Fibroblast of gingiva (primary cell): ENCODE measurements at regions not wholly inside any gene's neighbourhood (a gene's known extent, or its start where the extent isn't known, plus 50 kb on each side); places are given as distances from the start of the nearest gene placed in this dataset.
"Not testable (repeated sequence)": the region's sequence is repeated elsewhere in the genome, so short reads cannot be mapped to it uniquely, and the experiment has no call there.

Experiments used
- DNase-seq: peaks from one replicate; pipeline ENCODE4 v3.0.0-alpha.2; 2011; ENCODE audit warnings: low read depth

DNA sequence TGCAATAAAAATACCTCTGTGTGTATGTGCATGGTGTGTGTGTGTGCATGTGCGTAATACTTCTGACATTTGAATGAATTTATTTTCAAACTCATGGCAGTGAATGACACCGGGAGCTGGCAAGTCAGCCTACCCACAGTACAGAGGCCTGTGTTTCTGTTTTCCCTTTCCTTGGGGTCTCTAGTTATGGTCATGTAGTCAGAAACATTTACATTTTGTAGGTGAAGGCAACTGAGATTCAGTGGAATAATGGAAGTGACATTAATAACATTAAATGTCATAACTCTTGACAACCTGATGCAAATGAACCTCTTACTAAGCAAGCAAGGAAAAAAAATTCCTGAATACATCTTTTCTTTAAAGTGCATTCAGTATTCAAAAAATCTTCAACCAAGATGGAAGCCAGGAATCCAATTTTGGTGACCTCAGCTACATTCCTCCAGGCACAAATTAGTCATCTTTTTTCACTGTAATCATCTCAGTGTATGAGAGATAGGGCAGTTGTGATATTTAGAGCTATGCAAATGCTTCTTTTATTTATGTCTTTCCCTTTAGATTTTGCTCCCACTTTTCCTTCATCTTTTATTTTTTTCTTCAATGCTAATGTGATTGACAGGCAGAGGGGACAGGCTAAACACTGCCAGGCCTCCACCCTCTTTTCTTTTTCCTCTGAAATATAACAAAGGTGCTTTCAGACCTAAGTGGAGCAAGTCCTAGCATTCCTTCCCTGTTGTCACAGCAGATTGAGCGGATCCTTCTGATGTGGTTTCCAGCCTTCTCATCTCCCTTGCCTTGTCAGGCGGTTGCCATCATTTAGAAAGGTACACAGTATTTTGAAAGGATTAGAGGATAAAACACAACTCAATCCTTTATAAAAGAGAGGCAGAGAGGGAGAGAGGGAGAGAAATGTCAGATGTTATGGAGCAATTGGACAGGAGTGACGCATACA is 569.8 kb upstream of the ADAMTS16 start:
- DNase-seq, result no peak

DNA sequence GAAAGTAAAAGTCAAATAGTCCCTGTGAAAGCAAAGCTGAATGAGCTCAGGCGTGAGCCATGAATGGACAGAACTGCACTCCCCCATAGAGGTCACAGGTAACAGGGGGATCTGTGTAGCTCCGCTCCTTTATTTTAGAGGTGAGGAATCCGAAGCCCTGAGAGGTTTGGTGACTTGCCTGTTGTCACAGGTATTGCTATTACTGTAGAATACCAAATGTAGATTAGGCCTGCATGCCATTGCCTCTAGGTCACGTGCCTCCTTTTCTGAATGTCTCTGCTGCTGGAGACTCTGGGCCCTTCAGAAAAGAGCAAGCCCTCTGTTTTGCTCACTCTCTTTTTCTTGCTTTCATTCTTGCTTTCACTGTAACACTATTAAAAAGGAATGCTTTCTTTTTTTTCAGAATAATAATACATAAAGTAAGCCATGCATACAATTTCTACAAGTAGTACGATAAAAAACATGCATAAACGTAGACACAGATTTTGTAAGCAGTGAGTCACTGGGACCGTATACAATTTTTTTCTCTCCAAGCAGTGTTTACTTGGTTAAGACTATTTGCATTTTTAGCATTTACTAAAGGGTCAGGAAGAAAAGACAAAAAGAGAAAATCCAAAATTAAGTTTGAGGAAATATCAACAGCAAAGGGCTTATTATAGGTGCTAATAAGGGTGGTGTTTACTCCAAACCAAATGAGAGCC is 568.7 kb upstream of the ADAMTS16 start:
- DNase-seq, result no peak

DNA sequence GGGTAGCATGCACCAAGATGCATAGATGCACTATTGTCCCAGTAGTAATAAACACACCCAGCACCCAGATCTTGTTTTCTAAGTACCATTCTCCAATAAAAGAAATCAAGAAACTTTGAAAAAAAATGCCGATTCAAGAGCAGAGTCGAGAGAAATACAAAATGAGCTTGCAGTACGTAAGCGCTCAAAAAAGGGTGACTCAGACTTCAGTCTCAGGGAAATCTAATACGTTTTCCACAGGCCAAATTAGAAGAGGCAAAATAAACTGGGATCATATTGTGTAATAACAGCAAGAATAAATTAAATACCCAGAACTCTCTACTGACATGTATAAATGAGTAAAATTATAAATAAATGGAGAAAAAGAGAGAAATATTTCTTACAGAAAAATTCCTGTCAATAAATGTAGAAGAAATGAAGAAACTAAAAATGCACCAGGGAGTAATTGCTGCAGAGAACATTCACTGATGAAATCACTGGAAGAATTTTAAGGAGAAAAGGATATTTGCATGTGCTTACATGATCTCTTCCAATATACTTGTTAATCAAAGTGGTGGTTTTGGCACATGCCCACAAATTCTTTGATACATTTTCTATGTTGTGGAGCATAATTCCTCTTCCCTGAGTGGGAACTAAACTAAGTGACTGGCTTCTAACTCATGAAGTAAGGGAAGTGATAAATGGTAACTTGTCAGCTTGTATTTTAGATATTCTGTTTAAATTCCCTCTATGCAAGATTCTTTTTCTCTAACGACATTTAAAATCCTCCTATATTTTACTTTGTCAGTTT is 567.6 kb upstream of the ADAMTS16 start:
- no peak for DNase-seq

DNA sequence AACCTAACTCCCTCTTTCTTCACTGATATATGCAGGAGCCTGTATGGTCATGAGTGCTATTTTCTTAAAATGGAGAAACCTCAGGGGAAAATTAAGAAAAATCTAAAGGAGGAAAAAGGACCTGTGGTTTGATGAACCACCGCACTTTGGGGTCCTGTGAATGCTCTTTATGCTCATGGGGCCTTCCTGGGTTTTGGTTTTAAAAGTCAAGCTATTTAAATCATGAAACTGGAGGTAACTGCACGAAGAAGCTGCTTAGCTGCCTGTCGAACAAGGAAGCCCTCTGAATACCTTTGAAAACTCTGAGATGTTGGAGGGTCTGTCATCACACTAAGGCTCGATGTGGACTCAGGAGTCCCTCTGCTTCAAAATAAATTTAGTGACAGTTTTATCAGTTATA is 564.5 kb upstream of the ADAMTS16 start:
- no peak for DNase-seq

DNA sequence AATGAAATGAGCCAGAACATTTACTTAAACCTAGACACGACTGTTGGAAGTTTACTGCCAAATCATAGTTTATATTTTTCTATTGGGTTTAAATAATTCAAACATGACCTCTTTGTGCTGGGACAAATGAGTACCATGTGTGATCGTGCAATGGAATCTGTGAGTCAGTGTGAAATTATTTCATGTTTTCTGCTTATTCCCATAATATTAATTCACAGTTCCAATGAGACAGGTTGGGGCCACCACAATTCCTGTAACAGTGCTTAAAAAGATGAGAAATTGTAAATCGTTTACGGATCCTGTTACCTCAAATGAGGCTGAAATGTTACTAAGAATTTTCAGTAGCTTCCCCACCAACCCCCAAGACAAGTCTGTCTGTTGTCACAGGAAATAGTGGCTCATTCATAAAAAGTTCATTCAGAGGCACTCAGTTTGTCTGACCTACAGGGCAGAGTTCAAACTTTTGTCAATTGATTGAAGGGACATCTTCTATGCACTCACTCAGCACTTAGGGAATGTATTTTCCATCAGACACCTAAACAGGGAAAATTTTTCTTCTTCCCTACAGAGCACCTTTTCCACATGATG is 563.9 kb upstream of the ADAMTS16 start:
- DNase-seq, result no peak

DNA sequence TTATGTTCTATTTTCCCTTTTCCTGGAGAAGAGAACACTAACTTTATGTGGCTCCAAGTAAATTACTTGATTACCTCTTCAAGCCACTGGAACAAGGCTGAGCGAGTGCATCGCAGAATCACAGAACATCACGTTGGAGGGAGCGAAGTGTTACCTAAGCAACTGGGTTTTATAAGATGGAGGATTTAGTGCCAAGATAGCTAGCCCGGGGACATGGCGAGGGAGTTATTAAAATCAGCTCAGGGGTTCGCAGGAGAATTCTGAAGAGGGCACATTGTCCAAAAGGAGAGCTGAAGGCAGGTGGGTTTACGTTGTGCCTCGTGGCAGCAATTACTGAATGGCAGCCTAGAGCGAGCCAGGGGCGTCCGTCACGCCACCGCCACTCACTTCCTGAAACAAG is 563.2 kb upstream of the ADAMTS16 start:
- DNase-seq, result no peak

DNA sequence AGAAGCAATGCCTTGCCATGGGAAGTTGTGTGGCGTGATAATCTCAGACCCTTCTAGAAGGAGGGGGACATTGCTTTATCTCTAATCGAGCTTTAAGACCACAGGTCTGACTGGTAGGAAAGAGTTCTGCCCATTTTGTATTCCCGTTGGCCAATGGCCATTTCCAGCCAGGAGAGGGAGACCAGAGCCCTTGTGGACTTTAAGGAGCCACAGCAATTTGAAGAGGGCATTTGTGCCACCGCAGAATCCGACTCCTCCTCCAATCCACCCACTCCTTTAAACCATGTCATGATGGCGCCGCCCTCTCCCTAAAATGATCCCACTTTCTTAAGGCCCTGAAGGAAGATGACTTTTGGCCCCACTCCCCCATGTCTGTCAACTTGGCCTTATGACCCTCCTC is 560.5 kb upstream of the ADAMTS16 start:
- no peak for DNase-seq

DNA sequence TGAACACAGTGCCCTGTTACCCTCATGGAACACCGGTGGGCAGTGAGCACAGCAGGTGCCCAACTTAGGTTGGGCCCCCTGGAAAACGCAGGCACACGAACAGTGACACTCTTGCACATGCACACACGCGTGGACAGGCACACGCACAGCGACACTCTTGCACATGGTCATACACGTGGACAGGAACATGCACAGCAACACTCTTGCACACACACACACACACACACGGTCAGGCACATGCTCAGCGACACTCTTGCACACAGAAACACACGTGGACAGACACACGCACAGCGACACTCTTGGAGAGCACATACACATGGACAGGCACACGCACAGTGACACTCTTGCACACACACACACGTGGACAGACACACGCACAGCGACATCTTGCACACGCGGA is 559.4 kb upstream of the ADAMTS16 start:
- DNase-seq, result no peak

DNA sequence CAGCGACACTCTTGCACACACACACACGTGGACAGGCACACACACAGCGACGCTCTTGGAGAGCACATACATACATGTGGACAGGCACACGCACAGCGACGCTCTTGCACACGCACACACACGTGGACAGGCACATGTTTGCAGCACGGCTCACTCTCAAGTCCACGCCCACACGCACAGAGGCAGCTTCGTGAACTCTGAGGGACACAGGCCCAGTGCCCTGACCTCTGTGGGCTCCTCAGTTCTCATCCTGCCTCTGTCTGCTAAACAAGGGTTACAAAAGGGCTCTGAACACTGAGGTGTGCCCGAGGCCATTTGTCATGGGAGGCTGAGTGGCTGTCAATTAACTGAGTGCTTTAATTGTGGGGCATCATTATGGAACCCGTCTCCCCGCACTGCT is 558.8 kb upstream of the ADAMTS16 start:
- DNase-seq, result no peak

DNA sequence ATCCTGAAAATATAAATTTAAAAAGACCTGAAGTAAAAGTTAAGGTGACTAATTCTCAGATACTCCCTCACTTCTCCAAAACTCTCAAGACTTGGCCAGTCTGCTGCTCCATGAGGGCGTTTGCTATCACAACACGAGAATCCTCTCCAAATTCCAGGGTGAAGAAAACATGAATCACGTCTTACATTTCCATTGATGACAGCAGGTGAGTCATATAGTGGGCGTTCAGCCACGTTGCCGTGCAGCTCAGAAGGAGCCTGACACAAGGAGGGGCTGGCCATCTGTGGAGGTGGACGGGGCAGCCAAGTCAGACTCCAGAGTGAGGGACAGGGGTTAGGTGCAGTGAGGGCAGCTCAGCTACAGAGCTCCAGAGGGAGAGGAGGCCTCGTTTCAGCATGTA is 555.1 kb upstream of the ADAMTS16 start:
- no peak for DNase-seq

DNA sequence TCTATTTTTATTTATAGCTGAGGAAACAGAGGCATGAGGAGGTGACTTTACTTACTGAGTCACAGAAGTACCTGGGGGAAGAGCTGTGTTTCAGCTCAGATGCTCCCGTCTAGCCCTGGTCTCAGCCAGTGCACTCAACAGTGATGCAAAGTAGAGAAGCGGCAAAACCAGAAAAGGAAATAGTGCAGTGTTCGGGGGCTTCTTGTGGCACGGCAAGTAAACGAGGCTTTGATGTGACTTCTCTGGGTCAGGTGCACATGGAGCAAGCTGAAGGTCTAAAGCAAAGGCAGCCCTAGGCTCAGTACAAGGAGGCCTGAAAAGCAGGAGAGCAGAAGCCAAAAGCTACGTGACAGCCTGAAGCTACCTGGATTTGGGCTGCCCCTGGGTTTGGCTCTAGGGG is 526.7 kb upstream of the ADAMTS16 start:
- DNase-seq, result no peak

DNA sequence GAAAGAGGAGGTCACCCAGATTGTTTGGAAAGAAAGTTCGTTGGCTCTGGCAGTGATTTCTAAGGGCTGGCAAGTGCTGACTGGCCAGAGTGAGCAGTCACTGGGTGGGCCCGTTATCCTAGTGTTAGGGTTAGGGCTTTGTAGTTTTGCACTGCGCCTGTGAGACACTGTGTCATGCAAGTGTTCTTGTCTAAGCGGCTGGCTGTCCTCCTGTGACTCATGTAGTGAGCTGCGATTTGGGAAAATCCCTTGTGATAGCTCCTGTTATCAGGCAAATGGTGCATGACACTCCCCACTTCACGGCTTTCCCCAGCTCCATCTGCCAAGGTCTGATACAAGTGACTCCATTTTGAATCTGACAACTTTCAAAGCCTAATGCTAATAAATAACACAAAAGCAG is 526.0 kb upstream of the ADAMTS16 start:
- DNase-seq, result no peak

DNA sequence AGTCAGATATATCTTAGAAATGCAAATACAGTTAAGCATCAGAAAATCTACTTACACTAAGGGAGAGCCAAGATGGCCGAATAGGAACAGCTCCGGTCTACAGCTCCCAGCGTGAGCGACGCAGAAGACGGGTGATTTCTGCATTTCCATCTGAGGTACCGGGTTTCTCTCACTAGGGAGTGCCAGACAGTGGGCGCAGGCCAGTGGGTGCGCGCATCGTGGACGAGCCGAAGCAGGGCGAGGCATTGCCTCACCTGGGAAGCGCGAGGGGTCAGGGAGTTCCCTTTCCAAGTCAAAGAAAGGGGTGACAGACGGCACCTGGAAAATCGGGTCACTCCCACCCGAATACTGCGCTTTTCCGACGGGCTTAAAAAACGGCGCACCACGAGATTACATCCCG is 524.8 kb upstream of the ADAMTS16 start:
- DNase-seq, result not testable (repeated sequence)

DNA sequence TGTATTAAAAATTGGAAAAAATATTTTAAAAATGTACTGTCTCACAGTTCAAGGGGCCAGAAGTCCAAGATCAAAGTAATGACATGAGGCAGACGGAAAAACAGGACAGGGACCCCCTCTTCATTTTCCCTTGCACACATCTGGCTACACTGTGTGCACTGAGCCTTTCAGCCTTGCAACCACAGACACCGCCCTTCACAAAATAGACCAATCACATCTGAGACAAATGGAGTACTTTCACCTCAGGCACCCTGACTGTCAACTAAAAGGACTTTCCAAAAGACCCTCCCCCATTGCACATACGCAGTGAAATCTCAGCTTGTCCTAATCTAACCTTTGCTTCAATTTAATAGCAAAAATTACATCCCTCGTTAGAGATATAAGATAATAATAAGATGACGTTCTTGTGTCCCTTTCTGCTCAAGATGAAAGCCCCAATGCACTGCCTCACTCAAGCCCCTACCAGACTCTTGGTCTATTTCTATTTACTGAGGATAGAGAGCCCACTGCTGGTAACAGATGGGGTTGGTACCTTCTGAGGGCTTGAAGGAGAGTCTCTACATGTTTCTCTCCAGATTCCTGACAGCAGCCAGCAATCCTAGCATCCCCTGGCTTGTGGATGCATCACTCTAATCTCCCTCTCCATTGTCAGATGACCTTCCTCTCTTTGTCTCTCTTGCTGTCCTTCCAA is 514.8 kb upstream of the ADAMTS16 start:
- no peak for DNase-seq

DNA sequence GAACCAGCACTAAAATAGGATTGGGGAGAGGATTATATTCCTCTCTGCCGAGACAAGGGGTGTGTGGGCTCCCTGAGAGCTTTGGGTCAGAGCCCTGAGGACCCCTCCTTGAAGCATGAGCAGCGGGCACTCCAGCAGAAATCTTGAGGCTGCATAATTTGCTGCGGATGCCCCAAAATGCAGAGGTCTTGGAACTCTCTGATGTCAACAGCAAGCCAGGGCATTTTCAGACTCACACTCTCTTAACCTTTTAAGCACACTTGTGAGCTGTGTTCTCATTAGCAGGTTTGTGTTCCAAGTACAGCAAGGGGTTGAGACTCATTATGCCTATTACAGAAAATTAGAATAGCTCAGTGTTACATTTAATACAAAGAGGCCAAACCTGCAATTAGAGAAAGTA is 513.0 kb upstream of the ADAMTS16 start:
- no peak for DNase-seq

DNA sequence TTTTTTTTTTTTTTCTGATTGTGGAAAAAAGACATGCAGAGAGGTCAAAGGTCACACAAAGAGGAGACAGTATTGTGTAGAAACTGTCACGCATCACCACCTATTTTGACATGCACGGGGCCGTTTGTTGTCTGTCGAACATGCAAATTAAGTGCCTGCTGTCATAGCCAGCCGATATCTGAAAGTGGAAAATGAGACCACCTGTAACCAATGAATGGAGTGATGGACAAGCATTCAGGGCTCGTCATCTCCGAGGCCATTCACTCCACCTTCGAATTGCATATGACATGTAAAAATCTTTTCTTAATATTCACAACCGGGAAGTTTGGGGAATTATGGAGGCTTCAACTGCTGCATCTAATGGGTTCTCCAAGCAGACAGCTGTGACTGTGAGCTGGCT is 512.2 kb upstream of the ADAMTS16 start:
- DNase-seq, result no peak

DNA sequence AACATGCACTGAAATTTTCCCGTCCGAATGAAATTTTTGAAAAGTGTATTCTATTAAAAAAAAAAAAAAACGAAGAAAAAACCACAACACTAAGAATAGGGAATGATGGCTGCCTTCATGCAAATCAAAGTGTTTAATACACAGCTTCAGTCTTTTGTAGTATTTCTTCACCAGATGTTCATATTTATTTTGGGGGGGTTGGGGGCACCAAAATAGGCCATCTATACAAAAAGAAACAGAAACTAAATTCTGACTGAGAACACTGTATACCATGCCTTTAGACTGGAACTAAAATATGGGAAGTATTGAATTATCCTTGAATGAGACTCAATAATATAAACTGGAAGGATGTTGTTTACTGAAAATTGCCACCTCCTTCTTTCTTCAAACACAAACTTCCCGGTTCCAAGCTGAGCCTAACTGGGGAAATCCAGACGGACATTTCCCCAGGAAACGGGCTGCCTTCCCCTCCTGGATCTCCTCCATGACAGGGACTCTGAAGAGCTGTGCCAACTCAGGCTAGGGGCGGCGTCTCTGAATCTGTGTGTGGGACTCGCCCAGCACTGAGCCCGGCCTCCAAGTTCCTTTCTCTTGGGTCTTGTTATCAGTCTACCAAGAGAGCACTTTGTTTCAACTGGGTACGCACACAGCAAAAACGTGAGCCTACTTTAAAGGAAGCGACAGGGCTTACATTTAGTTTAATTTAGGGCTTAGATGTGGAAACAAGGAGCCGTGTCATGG is 511.3 kb upstream of the ADAMTS16 start:
- DNase-seq, result no peak

DNA sequence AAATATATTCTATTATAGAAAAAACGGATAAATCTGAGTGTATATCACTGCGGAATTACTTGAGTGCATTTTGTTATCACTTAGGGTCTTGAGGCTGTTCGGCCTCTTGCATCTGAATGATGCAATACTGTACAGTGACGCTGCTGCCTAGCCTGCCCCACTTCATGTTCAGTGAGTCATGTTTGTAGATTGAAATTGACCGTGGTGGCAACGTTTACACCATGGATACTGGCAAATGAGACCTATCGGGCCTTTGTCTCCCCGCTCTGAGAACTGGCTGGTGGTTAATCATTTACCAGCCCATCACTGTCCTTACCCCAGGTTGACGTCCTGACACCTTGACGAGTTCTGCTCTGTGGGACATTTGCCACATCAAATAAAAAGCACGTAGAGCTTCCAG is 510.1 kb upstream of the ADAMTS16 start:
- no peak for DNase-seq

DNA sequence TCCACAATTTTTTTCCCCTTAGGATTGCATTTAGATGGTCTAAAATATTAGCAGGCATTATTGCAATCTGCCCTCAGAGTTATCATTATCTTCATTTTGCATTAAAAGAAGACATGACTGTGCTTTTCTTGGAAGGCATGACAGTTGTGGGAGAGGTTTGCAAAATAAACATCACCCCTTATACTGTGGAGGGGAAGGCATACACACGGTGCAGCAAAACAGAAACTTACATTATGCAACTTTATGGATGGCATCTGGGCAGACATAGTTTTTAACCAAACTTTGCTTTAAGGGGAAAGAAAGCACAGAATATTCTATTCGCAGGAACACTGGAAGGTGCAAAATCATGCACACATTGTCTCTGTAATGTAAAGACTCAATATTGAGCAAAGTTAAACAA is 505.8 kb upstream of the ADAMTS16 start:
- DNase-seq, result no peak

DNA sequence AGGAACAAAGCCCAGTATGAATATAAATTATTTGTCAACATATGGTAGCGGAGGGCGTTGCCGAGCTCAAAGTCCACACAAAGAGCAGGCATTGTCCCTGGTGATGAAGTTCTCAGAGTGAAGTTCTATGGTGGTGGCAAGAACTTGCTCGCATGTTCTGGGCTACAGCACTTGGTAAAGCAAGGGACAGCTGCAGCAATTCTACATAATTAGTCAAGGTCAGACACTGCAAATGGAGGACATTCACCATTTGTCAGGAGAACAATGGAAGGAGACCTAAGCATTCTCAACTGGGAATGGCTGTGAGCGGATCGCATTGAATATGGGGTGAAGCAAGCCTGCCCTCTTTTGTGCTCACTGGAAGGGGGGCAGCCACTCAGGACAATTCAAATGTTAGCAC is 503.8 kb upstream of the ADAMTS16 start:
- DNase-seq, result no peak

DNA sequence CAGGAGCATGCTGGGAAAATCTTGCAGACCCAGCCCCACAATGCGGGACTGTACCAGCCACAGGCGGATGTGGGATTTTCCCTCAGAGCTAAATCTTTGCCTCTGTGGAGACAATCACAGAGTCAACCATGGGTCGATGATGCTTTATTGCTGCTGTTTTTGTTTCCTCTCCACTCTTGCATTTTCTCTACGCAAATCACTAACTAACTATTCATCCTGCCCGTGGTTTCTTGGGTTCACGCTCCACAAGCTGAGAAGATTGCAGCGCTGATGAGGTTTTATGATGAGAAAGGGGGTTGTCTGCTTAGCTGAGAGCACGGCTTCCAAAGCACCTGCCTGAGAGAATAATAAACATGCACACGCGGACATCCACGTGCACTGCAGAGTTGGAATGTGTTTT is 500.2 kb upstream of the ADAMTS16 start:
- no peak for DNase-seq
